ENCODE measurements at regions not wholly inside any gene's neighbourhood (a gene's known extent, or its start where the extent isn't known, plus 50 kb on each side); places are given as distances from the start of the nearest gene placed in this dataset.

DNA sequence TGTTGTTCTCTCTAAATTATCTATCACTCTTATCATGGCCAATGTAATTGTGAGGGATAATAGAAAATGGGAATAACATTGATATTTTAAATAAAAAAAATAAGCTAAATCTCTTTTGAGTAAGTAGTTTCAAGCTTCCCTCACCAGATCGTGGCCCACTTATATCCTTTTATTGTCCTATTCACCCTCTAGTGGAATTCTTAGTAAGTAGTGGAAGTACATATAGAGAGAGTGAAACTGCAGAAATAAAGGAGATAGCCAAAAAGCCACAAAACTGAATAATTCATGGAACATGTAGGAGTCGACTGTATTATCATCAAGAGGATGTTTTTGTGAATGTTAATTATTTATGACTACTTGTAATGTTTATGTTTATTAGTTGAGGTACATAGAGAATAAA lies 66.1 kb upstream of the DTNA start:
- H3K27ac ChIP-seq (ENCODE audit: low read depth in 2 of 2, low read length in 2 of 2) = no peak overlapping the region
- H3K36me3 ChIP-seq (ENCODE audit: control insufficient read depth in 2 of 3, insufficient read depth in 3 of 3, low read length in 3 of 3) = no peaks in the 10 kb centered on the region
- H3K4me1 ChIP-seq (ENCODE audit: control insufficient read depth in 2 of 3, insufficient read depth in 2 of 3, low read depth in 1 of 3, low read length in 3 of 3) = no peaks in the 10 kb centered on the region
- intact Hi-C loops (cut with DNase I) = no loop called here
- no peaks in the 10 kb centered on the region for H3K9me3 ChIP-seq (ENCODE audit: control insufficient read depth in 2 of 3, insufficient read depth in 1 of 3, low read length in 3 of 3)
- TF ChIP-seq CTCF (IDR thresholded peaks at IDR 0.05; ENCODE audit: borderline replicate concordance, extremely low read depth, insufficient read depth) = no peak
- no peak for FAIRE-seq
- H3K27me3 ChIP-seq (ENCODE audit: control insufficient read depth, insufficient read depth, low read length) = no peaks in the 10 kb centered on the region
- peak in 1 of 5 donors; percentile 9 for DNase-seq
- H3K4me3 ChIP-seq (ENCODE audit: low read length in 3 of 3) = no peak overlapping the region
- no peak overlapping the region for H3K9ac ChIP-seq (ENCODE audit: low read length in 3 of 3)

GRCh38 chr18:34647251-34647650 lies 62.8 kb upstream of the DTNA start:
- Histone ChIP-seq H3K9ac (ENCODE audit: low read length in 3 of 3) (no peak overlapping the region), H3K9me3 (ENCODE audit: control insufficient read depth in 2 of 3, insufficient read depth in 1 of 3, low read length in 3 of 3) (no peaks in the 10 kb centered on the region), H3K27me3 (ENCODE audit: control insufficient read depth, insufficient read depth, low read length) (no peaks in the 10 kb centered on the region), H3K4me3 (ENCODE audit: low read length in 3 of 3) (no peak overlapping the region), H3K36me3 (ENCODE audit: control insufficient read depth in 2 of 3, insufficient read depth in 3 of 3, low read length in 3 of 3) (no peaks in the 10 kb centered on the region), H3K27ac (ENCODE audit: low read depth in 2 of 2, low read length in 2 of 2) (no peak overlapping the region), H3K4me1 (ENCODE audit: control insufficient read depth in 2 of 3, insufficient read depth in 2 of 3, low read depth in 1 of 3, low read length in 3 of 3) (no peaks in the 10 kb centered on the region)
- no peak for DNase-seq
- FAIRE-seq = no peak
- no peak for TF ChIP-seq CTCF (IDR thresholded peaks at IDR 0.05; ENCODE audit: borderline replicate concordance, extremely low read depth, insufficient read depth)
- intact Hi-C loops (cut with DNase I) = no loop called here

- Histone ChIP-seq H3K27me3 (ENCODE audit: control insufficient read depth, insufficient read depth, low read length) (no peaks in the 10 kb centered on the region), H3K36me3 (ENCODE audit: control insufficient read depth in 2 of 3, insufficient read depth in 3 of 3, low read length in 3 of 3) (no peaks in the 10 kb centered on the region), H3K27ac (ENCODE audit: low read depth in 2 of 2, low read length in 2 of 2) (no peak overlapping the region), H3K4me1 (ENCODE audit: control insufficient read depth in 2 of 3, insufficient read depth in 2 of 3, low read depth in 1 of 3, low read length in 3 of 3) (no peaks in the 10 kb centered on the region), H3K9ac (ENCODE audit: low read length in 3 of 3) (no peak overlapping the region), H3K9me3 (ENCODE audit: control insufficient read depth in 2 of 3, insufficient read depth in 1 of 3, low read length in 3 of 3) (no peaks in the 10 kb centered on the region), H3K4me3 (ENCODE audit: low read length in 3 of 3) (no peak overlapping the region)
- no peak for TF ChIP-seq CTCF (IDR thresholded peaks at IDR 0.05; ENCODE audit: borderline replicate concordance, extremely low read depth, insufficient read depth)
- FAIRE-seq = no peak
- DNase-seq = no peak
- intact Hi-C loops (cut with DNase I) = no loop called here
Measured at GRCh38 chr18:34648269-34648985, 61.7 kb upstream of the DTNA start.

- TF ChIP-seq CTCF (IDR thresholded peaks at IDR 0.05; ENCODE audit: borderline replicate concordance, extremely low read depth, insufficient read depth) = no peak
- no peak for FAIRE-seq
- H3K4me3 ChIP-seq (ENCODE audit: low read length in 3 of 3) = no peak overlapping the region
- no peaks in the 10 kb centered on the region for H3K27me3 ChIP-seq (ENCODE audit: control insufficient read depth, insufficient read depth, low read length)
- no peaks in the 10 kb centered on the region for H3K4me1 ChIP-seq (ENCODE audit: control insufficient read depth in 2 of 3, insufficient read depth in 2 of 3, low read depth in 1 of 3, low read length in 3 of 3)
- no peak overlapping the region for H3K9ac ChIP-seq (ENCODE audit: low read length in 3 of 3)
- no peak for DNase-seq
- no peaks in the 10 kb centered on the region for H3K36me3 ChIP-seq (ENCODE audit: control insufficient read depth in 2 of 3, insufficient read depth in 3 of 3, low read length in 3 of 3)
- no peak overlapping the region for H3K27ac ChIP-seq (ENCODE audit: low read depth in 2 of 2, low read length in 2 of 2)
- H3K9me3 ChIP-seq (ENCODE audit: control insufficient read depth in 2 of 3, insufficient read depth in 1 of 3, low read length in 3 of 3) = no peaks in the 10 kb centered on the region
- intact Hi-C loops (cut with DNase I) = no loop called here
Measured at GRCh38 chr18:34649080-34649479, 61.0 kb upstream of the DTNA start.

Data from kidney (tissue), 13 donors.